ENCODE measurements at regions not wholly inside any gene's neighbourhood (a gene's known extent, or its start where the extent isn't known, plus 50 kb on each side); places are given as distances from the start of the nearest gene placed in this dataset.
"Not testable (repeated sequence)": the region's sequence is repeated elsewhere in the genome, so short reads cannot be mapped to it uniquely, and the experiment has no call there.

- FAIRE-seq (no peak), DNase-seq (ENCODE audit: low spot score) (no peak)
These were observed 140.1 kb downstream of the ANXA2 start for GRCh38 chr15:60257591-60258159.

GRCh38 chr15:60259469-60259868 lies 138.3 kb downstream of the ANXA2 start:
- DNase-seq (ENCODE audit: low spot score) (no peak), FAIRE-seq (no peak)

DNA sequence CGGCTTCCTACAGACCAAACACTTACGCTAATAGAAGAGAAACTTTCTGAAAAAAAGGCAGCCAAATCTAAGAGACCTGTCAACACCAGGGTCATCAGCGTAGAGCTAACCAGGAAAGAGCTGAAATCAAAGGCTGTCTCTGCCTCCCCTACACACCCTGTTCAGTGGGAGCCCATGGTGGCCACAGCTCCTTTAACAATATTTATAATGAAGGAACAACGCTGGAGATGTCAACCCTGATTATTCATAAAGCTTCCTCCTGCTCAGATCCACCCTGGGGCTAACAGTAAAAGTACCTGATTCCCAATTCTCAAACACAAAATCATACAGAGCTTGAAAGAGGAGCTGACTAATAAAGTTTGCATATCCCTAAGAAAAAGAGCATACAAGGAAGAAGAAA lies 133.7 kb downstream of the ANXA2 start:
- FAIRE-seq (no peak), DNase-seq (ENCODE audit: low spot score) (no peak)

- DNase-seq (ENCODE audit: low spot score): no peak
- no peak for FAIRE-seq
These were observed 133.2 kb downstream of the ANXA2 start for GRCh38 chr15:60264566-60264965.

DNA sequence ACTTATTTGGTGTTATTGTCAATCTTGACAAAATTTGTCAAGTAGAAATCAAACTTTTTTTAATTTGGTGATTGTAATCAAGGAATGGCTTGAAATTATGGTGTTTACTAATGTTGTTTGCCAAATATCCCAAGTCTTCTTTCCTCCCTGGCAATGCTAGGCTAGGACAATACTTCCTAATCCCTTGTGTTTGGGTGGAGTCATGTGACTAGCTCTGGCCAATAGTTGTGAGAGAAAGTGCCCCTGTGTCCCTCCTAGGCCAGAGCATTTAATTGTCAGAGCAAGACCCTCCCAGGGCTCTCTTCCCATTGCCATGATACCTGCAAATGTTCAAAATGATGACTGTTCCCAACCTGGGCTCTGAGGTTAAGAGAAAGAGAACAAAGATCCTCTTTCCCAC lies 132.7 kb downstream of the ANXA2 start:
- DNase-seq (ENCODE audit: low spot score) (no peak), FAIRE-seq (no peak)

DNA sequence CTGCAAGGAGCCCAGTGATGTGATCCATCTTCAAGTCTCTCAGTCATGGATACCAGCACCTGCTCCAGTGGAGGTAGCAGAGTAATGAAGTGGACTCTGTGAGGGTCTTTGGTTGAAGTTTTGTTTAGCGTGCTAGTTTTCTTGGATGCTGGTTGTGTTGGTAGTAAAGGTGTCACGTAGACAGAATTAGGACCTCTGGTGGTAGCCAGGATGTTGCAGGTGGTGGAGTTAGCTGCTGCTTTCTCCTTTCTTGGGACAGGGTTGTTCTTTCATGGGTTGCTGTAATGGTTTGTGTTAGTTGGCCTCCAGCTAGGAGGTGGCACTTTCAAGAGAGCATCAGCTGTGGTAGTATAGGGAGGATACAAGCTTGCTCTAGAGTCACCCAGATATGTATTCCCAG lies 125.2 kb downstream of the ANXA2 start:
- FAIRE-seq (no peak), DNase-seq (ENCODE audit: low spot score) (no peak)

GRCh38 chr15:60275624-60276023 lies 122.2 kb downstream of the ANXA2 start:
- FAIRE-seq (no peak), DNase-seq (ENCODE audit: low spot score) (no peak)

- FAIRE-seq (no peak), DNase-seq (ENCODE audit: low spot score) (no peak)
These were observed 118.9 kb downstream of the ANXA2 start for GRCh38 chr15:60278879-60279278.

DNA sequence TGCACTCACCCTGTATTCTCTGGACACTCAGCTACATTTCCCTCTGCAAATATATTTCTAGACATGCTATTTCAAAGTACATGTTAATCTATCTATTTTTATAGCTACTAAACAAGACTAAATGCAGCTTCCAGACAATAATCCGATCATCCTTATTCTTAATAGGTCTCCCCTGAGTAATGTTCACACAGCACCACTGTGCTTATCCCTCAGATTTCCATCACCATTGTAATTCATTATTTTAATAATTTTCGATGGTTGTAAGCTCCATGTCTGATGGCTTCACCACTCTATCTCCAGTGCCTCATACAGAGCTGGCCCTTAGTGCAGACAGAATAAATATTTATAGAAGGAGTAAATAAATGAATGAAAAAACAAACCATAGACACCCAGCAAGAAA lies 117.5 kb downstream of the ANXA2 start:
- DNase-seq (ENCODE audit: low spot score): no peak
- FAIRE-seq: no peak

DNA sequence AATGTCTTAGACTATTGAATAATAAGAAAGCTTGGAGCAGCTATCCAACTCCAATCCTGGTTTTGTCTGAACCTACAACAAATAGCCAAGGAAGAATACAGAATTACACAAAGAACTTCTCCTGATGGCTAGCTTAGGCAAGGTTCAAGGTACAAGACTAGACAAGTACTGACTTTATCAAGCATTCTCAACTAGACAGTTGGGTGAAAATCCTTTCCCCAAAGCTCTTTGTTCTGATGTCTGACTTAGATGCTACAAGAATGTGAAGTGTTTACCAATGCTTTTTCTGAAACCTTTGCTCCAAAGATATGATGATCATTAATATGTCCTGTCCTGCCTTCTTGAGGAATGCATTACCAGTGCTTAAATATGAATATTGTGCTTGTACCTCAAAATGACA lies 113.8 kb downstream of the ANXA2 start:
- FAIRE-seq: no peak
- DNase-seq (ENCODE audit: low spot score): no peak

- not testable (repeated sequence) for DNase-seq (ENCODE audit: low spot score)
- peak; percentile 81 for FAIRE-seq
These were observed 101.9 kb downstream of the ANXA2 start for GRCh38 chr15:60295901-60296300.

DNA sequence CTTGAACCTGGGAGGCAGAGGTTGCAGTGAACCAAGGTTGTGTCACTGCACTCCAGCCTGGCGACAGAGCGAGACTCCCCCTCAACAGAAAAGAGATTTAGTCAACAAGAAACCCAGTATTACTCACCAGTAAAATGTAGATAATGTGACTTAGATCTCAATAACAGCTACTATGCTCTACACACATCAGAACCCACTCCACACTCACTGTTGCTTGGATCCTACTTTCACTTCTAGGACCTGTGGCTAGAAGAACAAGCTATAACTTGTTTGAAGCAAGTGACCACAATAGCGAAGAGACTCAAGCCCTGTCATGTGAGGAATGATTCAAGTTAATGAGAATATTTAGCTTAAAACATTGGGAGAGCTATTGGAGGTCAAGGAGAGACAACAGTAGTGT lies 100.7 kb downstream of the ANXA2 start:
- FAIRE-seq (no peak), DNase-seq (ENCODE audit: low spot score) (no peak)

Data from urothelium cell line (cell line).